WTC11 (cell line): ENCODE measurements at regions not wholly inside any gene's neighbourhood (a gene's known extent, or its start where the extent isn't known, plus 50 kb on each side); places are given as distances from the start of the nearest gene placed in this dataset.

Experiments
- CBFB ChIP-seq: sonication (generic); formaldehyde crosslinking; IDR thresholded peaks from 2 replicates; pipeline ENCODE4 v1.8.1; 2022; ENCODE audit warnings: mild to moderate bottlenecking, low read depth, missing genetic modification reagents
- CREM ChIP-seq: sonication (generic); formaldehyde crosslinking; IDR thresholded peaks from 2 replicates; pipeline ENCODE4 v1.8.1; 2022; ENCODE audit warnings: mild to moderate bottlenecking, missing genetic modification reagents, moderate library complexity
- CTCF ChIP-seq: fragments of 200-600 bp; IDR thresholded peaks from 2 replicates; pipeline ENCODE4 v1.8.0; 2022; ENCODE audit warnings: antibody characterized with exemption
- E2F5 ChIP-seq: sonication (generic); formaldehyde crosslinking; IDR thresholded peaks from 2 replicates; pipeline ENCODE4 v1.8.1; 2022; ENCODE audit warnings: mild to moderate bottlenecking, moderate library complexity, missing genetic modification reagents
- ELF4 ChIP-seq: sonication (generic); formaldehyde crosslinking; IDR thresholded peaks from 2 replicates; pipeline ENCODE4 v1.8.1; 2022; ENCODE audit warnings: low read depth, mild to moderate bottlenecking, moderate library complexity, missing genetic modification reagents
- FOXJ3 ChIP-seq: sonication (generic); formaldehyde crosslinking; IDR thresholded peaks from 2 replicates; pipeline ENCODE4 v1.9.0; 2021; ENCODE audit warnings: missing genetic modification reagents, mild to moderate bottlenecking, borderline replicate concordance
- HMGXB4 ChIP-seq: sonication (generic); formaldehyde crosslinking; IDR thresholded peaks from 2 replicates; pipeline ENCODE4 v1.8.1; 2023; ENCODE audit warnings: mild to moderate bottlenecking, moderate library complexity, missing genetic modification reagents
- MAX ChIP-seq: sonication (generic); formaldehyde crosslinking; IDR thresholded peaks from 2 replicates; pipeline ENCODE4 v1.8.0; 2022; ENCODE audit warnings: mild to moderate bottlenecking, missing genetic modification reagents
- NR3C1 ChIP-seq: sonication (generic); formaldehyde crosslinking; conservative IDR thresholded peaks from 2 replicates; pipeline ENCODE4 v1.8.1; 2023; ENCODE audit warnings: low read depth, mild to moderate bottlenecking, missing genetic modification reagents
- SP1 ChIP-seq: sonication (generic); formaldehyde crosslinking; conservative IDR thresholded peaks from 2 replicates; pipeline ENCODE4 v1.8.1; 2022; ENCODE audit warnings: missing genetic modification reagents
- USF1 ChIP-seq: sonication (generic); formaldehyde crosslinking; IDR thresholded peaks from 2 replicates; pipeline ENCODE4 v1.8.0; 2022; ENCODE audit warnings: mild to moderate bottlenecking, missing genetic modification reagents
- USF2 ChIP-seq: sonication (generic); formaldehyde crosslinking; IDR thresholded peaks from 2 replicates; pipeline ENCODE4 v1.8.1; 2023; ENCODE audit warnings: mild to moderate bottlenecking, missing genetic modification reagents, moderate library complexity
- ZBTB43 ChIP-seq: sonication (generic); formaldehyde crosslinking; IDR thresholded peaks from 2 replicates; pipeline ENCODE4 v1.8.1; 2023; ENCODE audit warnings: mild to moderate bottlenecking, missing genetic modification reagents
- ZNF121 ChIP-seq: sonication (generic); formaldehyde crosslinking; IDR thresholded peaks from 2 replicates; pipeline ENCODE4 v1.8.0; 2023; ENCODE audit warnings: missing genetic modification reagents

- TF ChIP-seq CTCF (no peak), ZNF121 (no peak), E2F5 (CRISPR knock-in tag) (no peak), HMGXB4 (CRISPR knock-in tag) (no peak), MAX (CRISPR knock-in tag) (no peak), SP1 (CRISPR knock-in tag) (no peak), NR3C1 (CRISPR knock-in tag) (no peak), ELF4 (CRISPR knock-in tag) (no peak), USF2 (CRISPR knock-in tag) (no peak), CREM (no peak), FOXJ3 (CRISPR knock-in tag) (no peak), ZBTB43 (no peak), USF1 (CRISPR knock-in tag) (no peak), CBFB (no peak)
Measured at GRCh38 chr18:11411048-11411447, 198.3 kb upstream of the SLC35G4 start.
